Psoas muscle (tissue), 7 donors: ENCODE measurements at regions not wholly inside any gene's neighbourhood (a gene's known extent, or its start where the extent isn't known, plus 50 kb on each side); places are given as distances from the start of the nearest gene placed in this dataset.
A peak's percentile ranks its signal among the peaks of the same experiment; 100 is the strongest.

Source experiments
- ATAC-seq, 4 donors: fragments of 200-7000 bp; cut with Tn5 transposase; one replicate each; pipeline ENCODE4 v1.9.1; 2020; ENCODE audit warnings: moderate library complexity in 3 of 4, mild to moderate bottlenecking in 2 of 4
- DNase-seq, 2 donors: peaks; one replicate each; pipeline ENCODE4 v3.0.0-alpha.2; 2020
- H3K27ac ChIP-seq: fragments of 200-600 bp; one replicate; pipeline ENCODE4 v1.8.0; 2022
- H3K27me3 ChIP-seq, 3 donors: fragments of 200-600 bp in 1 of 3; one replicate each; pipeline versions ENCODE4 v1.6.1 to v1.8.0; 2013 to 2022; ENCODE audit warnings: low read length in 2 of 3, mild to moderate bottlenecking in 2 of 3, moderate library complexity in 1 of 3; ENCODE audit not compliant: insufficient read depth in 3 of 3
- H3K36me3 ChIP-seq, 2 donors: fragments of 200-600 bp in 1 of 2; one replicate each; pipeline versions ENCODE4 v1.6.1 to v1.8.0; 2013 to 2022; ENCODE audit warnings: low read depth in 1 of 2, mild to moderate bottlenecking in 1 of 2, moderate library complexity in 1 of 2; ENCODE audit not compliant: insufficient read depth in 1 of 2
- H3K4me1 ChIP-seq: fragments of 200-600 bp; one replicate; pipeline ENCODE4 v1.8.0; 2022
- H3K4me3 ChIP-seq: fragments of 200-600 bp; one replicate; pipeline ENCODE4 v1.8.0; 2022; ENCODE audit warnings: mild to moderate bottlenecking
- H3K9me3 ChIP-seq: fragments of 200-600 bp; one replicate; pipeline ENCODE4 v1.8.0; 2022
- WGBS, 3 donors: extraction: QIAGEN DNeasy Blood & Tissue Kit; methylation state at CpG; one replicate each; pipeline versions ENCODE4 v1.1.6 to v1.1.7; 2013; 5-methylcytosine and 5-hydroxymethylcytosine counted together
- intact Hi-C, 2 donors: fragments of 100-400 bp; cut with DNase I; formaldehyde crosslinking; loops; one replicate each; pipeline versions ENCODE4 v1.11.0 to v1.14.2; 2022
- TF ChIP-seq, protein P1 (sequence below): fragments of 200-600 bp; IDR thresholded peaks from one replicate; pipeline ENCODE4 v1.8.0; 2022; ENCODE audit warnings: antibody characterized with exemption
- donor health status: healthy with polysubstance abuse.
- donor health status: DM: no; HTN: no; CAD: no; lungs with moderate emphysema.
- donor health status: Bipolar disorder and iron deficiency.
- donor health status: healthy.
- donor health status: DM: yes; HTN: yes; CAD: no.
- donor health status: DM: no; HTN: no; CAD: no.
- donor health status: DM: yes; HTN: yes; CAD: no.

DNA sequence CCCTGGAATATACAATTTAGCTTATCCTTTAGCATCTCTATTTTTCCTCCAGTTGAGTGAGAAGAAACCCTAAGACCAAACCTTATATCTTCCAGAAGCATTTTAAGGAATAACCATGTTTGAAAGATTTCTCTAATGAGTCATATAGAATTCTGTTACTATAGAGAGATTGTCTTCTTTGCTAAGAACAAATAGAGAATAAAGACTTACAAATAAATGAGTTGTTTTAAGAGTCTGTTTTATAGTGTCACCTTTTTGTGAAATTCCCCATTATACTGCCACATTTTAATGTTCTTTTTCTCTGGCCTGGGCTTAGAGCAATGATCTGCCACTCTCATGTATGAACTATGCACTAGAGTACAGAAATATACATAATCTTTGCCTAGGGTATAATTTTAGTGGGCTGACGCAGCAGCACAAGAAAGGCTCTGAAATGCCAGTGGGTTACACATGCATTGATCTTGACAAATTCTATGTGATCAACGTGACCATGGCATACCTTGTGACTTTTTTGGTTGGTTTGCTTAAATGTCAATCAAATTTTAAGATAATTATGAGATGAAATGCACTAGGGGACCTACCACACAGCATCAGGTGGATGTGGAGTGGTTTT lies 145.1 kb upstream of the MKLN1 start:
- 86 to 92% (median 91%) methylated on average over 2 of the region's 2 CpGs for WGBS, 3 donors
- intact Hi-C loops: no loop called here

DNA sequence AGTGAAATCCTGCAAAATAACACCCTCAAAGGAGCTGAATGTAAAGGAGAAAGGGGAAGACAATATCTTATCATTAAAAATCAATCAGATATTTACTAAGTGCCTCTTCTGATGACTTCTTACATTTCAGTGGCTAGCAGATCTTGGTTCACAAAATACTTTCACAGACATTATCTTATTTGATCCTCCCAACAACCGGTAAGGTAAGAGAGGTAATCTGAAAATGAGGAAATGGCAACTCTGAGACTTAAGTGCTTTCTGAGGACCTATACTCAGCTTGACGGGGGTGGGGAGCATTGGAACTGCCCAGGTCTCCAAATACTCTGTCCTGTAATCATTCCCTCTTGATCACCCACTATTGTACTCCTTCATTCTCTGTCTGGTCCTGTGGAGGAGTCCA lies 144.6 kb upstream of the MKLN1 start:
- Histone ChIP-seq H3K36me3 (no peaks in the 10 kb centered on the region), H3K27ac (no peak overlapping the region), H3K4me1 (peaks cover 28% of the 10 kb centered on the region), H3K27me3 (no peaks in the 10 kb centered on the region), H3K9me3 (no peaks in the 10 kb centered on the region), H3K4me3 (no peak overlapping the region)
- ATAC-seq: no peak
- intact Hi-C loops: no loop called here
- TF ChIP-seq, protein P1, sequence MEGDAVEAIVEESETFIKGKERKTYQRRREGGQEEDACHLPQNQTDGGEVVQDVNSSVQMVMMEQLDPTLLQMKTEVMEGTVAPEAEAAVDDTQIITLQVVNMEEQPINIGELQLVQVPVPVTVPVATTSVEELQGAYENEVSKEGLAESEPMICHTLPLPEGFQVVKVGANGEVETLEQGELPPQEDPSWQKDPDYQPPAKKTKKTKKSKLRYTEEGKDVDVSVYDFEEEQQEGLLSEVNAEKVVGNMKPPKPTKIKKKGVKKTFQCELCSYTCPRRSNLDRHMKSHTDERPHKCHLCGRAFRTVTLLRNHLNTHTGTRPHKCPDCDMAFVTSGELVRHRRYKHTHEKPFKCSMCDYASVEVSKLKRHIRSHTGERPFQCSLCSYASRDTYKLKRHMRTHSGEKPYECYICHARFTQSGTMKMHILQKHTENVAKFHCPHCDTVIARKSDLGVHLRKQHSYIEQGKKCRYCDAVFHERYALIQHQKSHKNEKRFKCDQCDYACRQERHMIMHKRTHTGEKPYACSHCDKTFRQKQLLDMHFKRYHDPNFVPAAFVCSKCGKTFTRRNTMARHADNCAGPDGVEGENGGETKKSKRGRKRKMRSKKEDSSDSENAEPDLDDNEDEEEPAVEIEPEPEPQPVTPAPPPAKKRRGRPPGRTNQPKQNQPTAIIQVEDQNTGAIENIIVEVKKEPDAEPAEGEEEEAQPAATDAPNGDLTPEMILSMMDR: no peak
- 83 to 94% (median 92%) methylated on average over 2 of the region's 2 CpGs for WGBS, 3 donors
- no peak for DNase-seq

More for the DNA sequence above, 145.1 kb upstream of the MKLN1 start:
- no peaks in the 10 kb centered on the region for H3K27me3 ChIP-seq
- no peaks in the 10 kb centered on the region for H3K36me3 ChIP-seq
- no peak for ATAC-seq
- peaks cover 22% of the 10 kb centered on the region for H3K4me1 ChIP-seq
- no peaks in the 10 kb centered on the region for H3K9me3 ChIP-seq
- TF ChIP-seq, protein P1: no peak
- no peak for DNase-seq
- H3K4me3 ChIP-seq: no peak overlapping the region
- no peak overlapping the region for H3K27ac ChIP-seq

DNA sequence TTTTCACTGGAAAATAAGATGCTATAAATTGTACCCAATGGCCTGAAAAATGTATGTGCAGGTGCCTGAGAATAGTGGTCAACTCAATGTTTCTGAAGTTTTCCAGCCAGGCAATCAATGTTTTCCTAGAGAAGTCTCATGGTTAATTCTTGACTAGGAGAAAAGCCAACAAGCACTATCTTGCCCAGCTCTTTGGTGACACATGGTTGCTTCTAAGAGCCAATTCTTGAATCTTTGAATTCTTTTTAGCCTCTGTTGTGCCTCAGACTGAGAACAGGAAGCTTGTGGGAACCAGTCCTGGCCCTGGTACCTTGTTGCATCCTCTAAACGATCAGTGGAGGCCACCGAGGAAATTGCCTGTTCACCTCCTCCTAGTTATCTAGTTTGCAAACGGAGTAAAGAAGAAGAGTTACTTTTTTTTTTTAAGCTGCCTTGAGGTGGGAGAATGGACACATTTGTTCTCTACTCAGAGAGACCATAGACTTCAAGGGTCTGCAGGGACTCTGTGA lies 144.0 kb upstream of the MKLN1 start:
- Histone ChIP-seq H3K27me3 (no peaks in the 10 kb centered on the region), H3K9me3 (no peaks in the 10 kb centered on the region), H3K4me3 (no peak overlapping the region), H3K36me3 (no peaks in the 10 kb centered on the region), H3K4me1 (peaks cover 33% of the 10 kb centered on the region), H3K27ac (no peak overlapping the region)
- WGBS, 3 donors: 48 to 55% (median 49%) methylated on average over 3 of the region's 3 CpGs
- ATAC-seq (no peak), DNase-seq (no peak)
- intact Hi-C loops: loop anchor here in 1 of 2 donors (2.0 kb wide), 1 partner anchor 15 kb away; no protein-coding TSS in a partner anchor
- TF ChIP-seq, protein P1: no peak

DNA sequence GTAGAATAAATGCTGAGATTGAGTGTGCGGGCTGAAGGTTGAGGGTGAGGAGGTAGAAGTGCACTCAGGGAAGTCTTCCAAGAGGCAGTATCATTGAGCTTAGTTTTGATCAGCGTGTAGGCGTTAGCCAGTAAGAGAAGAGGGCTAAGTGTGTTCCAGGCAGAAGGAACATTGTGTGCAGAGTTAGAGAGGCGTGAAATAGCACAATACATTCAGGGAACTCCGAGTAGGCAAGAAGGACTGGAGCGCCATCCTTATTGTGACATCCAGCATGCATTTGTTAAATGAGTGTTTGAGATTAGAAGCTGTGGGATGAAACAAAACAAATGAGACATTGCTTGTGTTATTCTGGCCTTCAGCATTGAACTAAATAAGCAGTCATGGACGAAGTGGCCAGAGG lies 140.9 kb upstream of the MKLN1 start:
- peak overlapping the region; percentile 28 for H3K4me3 ChIP-seq
- WGBS, 3 donors: 34 to 72% (median 43%) methylated on average over 7 of the region's 7 CpGs
- H3K4me1 ChIP-seq: peaks cover 41% of the 10 kb centered on the region
- H3K27ac ChIP-seq: peak overlapping the region; percentile 86
- peak; percentile 60 to 93 (median 88) for ATAC-seq
- no peak for DNase-seq
- H3K36me3 ChIP-seq: no peaks in the 10 kb centered on the region
- intact Hi-C loops: loop anchor here (1.0 to 5.0 kb wide), 2 partner anchors 75 to 78 kb away; no protein-coding TSS in a partner anchor
- TF ChIP-seq, protein P1: no peak
- H3K9me3 ChIP-seq: no peaks in the 10 kb centered on the region
- H3K27me3 ChIP-seq: no peaks in the 10 kb centered on the region
